ENCODE measurements at regions not wholly inside any gene's neighbourhood (a gene's known extent, or its start where the extent isn't known, plus 50 kb on each side); places are given as distances from the start of the nearest gene placed in this dataset.

DNA sequence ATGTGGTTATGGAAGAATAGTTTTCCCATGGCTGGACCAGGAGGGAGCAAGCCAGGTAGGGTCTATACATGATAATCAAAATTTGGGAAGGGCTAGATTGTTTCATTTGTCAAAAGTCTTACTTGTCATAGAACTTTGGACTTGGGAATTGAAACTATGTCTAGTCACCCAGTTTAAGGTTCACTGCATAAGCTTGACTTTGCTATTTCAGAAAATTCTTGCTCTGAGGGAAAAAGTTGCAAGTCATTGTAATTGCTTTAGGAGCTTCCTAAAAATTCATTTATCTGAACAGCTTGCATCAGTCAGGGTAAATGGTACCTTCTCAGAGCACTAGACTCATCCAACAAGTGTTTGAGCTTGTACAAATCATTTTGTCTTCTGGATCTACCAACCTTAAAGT, 1194.7 kb downstream of the GALC start:
- no peak overlapping the region for H3K27ac ChIP-seq
- no peaks in the 10 kb centered on the region for H3K9me3 ChIP-seq
- peaks cover 13% of the 10 kb centered on the region for H3K4me1 ChIP-seq
- TF ChIP-seq POLR2A (IDR thresholded peaks at IDR 0.05): no peak
- TF ChIP-seq, protein P1, sequence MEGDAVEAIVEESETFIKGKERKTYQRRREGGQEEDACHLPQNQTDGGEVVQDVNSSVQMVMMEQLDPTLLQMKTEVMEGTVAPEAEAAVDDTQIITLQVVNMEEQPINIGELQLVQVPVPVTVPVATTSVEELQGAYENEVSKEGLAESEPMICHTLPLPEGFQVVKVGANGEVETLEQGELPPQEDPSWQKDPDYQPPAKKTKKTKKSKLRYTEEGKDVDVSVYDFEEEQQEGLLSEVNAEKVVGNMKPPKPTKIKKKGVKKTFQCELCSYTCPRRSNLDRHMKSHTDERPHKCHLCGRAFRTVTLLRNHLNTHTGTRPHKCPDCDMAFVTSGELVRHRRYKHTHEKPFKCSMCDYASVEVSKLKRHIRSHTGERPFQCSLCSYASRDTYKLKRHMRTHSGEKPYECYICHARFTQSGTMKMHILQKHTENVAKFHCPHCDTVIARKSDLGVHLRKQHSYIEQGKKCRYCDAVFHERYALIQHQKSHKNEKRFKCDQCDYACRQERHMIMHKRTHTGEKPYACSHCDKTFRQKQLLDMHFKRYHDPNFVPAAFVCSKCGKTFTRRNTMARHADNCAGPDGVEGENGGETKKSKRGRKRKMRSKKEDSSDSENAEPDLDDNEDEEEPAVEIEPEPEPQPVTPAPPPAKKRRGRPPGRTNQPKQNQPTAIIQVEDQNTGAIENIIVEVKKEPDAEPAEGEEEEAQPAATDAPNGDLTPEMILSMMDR (IDR thresholded peaks at IDR 0.05): no peak
- DNase-seq (no peak), ATAC-seq (no peak)
- H3K4me3 ChIP-seq: no peak overlapping the region
- intact Hi-C loops (cut with DNase I): no loop called here
- H3K27me3 ChIP-seq: no peaks in the 10 kb centered on the region
- H3K36me3 ChIP-seq (replicated peaks in 1 of 2; ENCODE audit: insufficient read depth in 1 of 2, low read depth in 2 of 2): no peaks in the 10 kb centered on the region

DNA sequence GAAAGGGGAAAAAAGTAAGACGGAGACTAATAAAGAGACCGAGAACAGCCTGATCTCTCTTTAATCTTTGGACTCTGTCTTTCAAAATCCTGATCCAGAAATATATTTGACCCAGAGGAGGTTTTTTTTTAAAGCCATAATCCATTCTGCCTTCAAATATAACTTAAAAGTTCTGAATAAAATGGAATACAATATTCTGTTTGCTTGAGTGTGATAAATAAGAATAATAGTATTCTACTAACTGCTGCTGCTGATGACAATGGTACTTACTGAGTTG, 1196.0 kb downstream of the GALC start:
- no peaks in the 10 kb centered on the region for H3K9me3 ChIP-seq
- no peak overlapping the region for H3K4me3 ChIP-seq
- peaks cover 13% of the 10 kb centered on the region for H3K4me1 ChIP-seq
- no peaks in the 10 kb centered on the region for H3K36me3 ChIP-seq (replicated peaks in 1 of 2; ENCODE audit: insufficient read depth in 1 of 2, low read depth in 2 of 2)
- WGBS, 2 donors: 89 to 98% methylated on average over 2 of the region's 2 CpGs
- no peak for TF ChIP-seq POLR2A (IDR thresholded peaks at IDR 0.05)
- TF ChIP-seq, protein P1 (IDR thresholded peaks at IDR 0.05): no peak
- no peaks in the 10 kb centered on the region for H3K27me3 ChIP-seq
- intact Hi-C loops (cut with DNase I): no loop called here
- no peak for ATAC-seq
- no peak for DNase-seq
- no peak overlapping the region for H3K27ac ChIP-seq

DNA sequence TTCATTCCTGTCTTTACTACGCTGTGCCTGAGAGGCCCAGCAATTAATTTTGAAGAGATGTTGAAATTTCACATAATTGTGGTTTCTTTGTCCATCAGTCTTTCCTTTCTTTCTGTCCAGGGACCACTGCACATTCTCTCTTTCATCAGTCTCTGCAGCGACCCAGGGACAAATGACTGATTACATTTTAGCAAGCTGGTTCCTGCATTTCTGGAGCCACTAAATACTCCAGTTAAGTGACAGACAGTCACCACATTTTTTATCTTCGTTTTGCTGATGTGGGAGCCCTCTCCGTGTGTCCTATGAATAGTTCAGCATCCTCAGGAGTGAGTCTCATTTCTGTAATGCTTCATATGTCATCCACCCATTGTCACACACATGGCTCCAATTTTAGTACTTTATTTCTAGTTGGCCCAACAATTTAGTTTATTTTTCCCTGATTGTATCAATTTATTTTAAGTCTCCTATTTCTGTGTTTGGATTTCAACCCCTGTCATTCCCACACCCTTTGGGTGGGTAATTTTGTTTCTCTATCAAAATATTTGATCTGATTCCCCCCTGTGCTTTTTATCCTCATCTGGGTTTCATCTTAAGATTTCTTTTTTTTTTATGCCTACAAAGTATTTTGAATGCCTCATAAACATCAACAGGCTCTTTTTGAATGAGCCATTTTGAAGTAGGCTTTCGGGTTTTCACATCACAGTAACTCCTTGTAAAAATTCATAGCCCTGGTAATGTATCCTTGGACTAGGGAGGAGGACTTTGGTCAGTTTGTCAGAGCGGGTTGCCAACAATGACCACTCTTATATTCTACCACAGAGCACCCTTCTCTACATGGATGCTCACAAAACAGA, 1196.5 kb downstream of the GALC start:
- intact Hi-C loops (cut with DNase I): no loop called here
- no peaks in the 10 kb centered on the region for H3K36me3 ChIP-seq (replicated peaks in 1 of 2; ENCODE audit: insufficient read depth in 1 of 2, low read depth in 2 of 2)

DNA sequence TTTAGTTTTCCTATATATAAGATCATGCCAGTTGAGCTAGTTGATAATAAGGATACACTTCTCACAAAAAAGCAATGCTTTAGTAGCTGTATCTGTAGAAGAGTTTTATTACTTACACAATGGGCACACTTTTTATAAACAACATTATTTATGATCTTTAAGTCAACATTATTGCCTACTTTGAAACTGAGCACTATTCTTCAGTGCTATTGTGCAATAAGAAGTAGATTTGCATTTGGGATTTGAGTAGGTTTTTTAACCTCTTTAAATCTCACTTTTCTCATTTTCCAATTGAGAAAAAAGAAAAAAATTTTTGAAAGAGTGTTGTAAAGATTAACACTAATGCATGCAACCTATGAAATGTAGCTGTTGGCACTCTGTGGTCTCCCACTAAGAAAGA, 1198.3 kb downstream of the GALC start:
- Histone ChIP-seq H3K36me3 (replicated peaks in 1 of 2; ENCODE audit: insufficient read depth in 1 of 2, low read depth in 2 of 2) (no peaks in the 10 kb centered on the region), H3K9me3 (no peaks in the 10 kb centered on the region), H3K27me3 (no peaks in the 10 kb centered on the region), H3K4me3 (no peak overlapping the region), H3K4me1 (peaks cover 13% of the 10 kb centered on the region), H3K27ac (no peak overlapping the region)
- intact Hi-C loops (cut with DNase I): no loop called here
- no peak for TF ChIP-seq POLR2A (IDR thresholded peaks at IDR 0.05)
- TF ChIP-seq, protein P1 (IDR thresholded peaks at IDR 0.05): no peak
- ATAC-seq: no peak
- no peak for DNase-seq

More for the DNA sequence above, 1196.5 kb downstream of the GALC start:
- ATAC-seq: no peak
- WGBS, 2 donors: 70 to 74% methylated on average over 6 of the region's 6 CpGs
- no peak for DNase-seq
- H3K4me1 ChIP-seq: peaks cover 13% of the 10 kb centered on the region
- no peak overlapping the region for H3K27ac ChIP-seq
- H3K9me3 ChIP-seq: no peaks in the 10 kb centered on the region
- H3K4me3 ChIP-seq: no peak overlapping the region
- no peaks in the 10 kb centered on the region for H3K27me3 ChIP-seq
- no peak for TF ChIP-seq POLR2A (IDR thresholded peaks at IDR 0.05)
- TF ChIP-seq, protein P1 (IDR thresholded peaks at IDR 0.05): no peak

All from body of pancreas (tissue), 4 donors.